HG02588 (cell line): ENCODE measurements at regions not wholly inside any gene's neighbourhood (a gene's known extent, or its start where the extent isn't known, plus 50 kb on each side); places are given as distances from the start of the nearest gene placed in this dataset.

Experiments
- ATAC-seq: cut with Tn5 transposase; IDR thresholded peaks from one replicate; pipeline ENCODE4 v1.9.1; 2021; ENCODE audit warnings: mild to moderate bottlenecking, moderate library complexity; ENCODE audit not compliant: unreplicated experiment

DNA sequence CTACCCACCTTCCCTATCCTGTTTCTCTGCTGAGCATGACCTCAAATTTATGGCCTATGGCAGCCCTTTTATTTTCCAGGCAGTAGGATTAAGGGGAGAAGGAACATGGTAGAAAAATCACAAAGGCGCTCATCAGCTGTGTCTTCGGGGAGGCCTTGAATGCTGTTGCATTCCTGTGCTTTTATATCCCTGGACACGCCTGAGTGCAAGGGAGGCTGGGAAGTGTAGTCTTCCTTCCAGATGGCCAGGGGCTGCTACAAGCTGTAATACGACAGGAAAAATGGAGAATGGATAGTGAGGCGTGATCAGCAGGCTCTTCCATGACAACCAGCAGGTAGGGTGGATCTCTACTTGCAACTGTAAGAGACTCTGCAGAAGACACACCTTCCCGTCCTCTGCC, 210.9 kb upstream of the GGTLC1 start:
- no peak for ATAC-seq

DNA sequence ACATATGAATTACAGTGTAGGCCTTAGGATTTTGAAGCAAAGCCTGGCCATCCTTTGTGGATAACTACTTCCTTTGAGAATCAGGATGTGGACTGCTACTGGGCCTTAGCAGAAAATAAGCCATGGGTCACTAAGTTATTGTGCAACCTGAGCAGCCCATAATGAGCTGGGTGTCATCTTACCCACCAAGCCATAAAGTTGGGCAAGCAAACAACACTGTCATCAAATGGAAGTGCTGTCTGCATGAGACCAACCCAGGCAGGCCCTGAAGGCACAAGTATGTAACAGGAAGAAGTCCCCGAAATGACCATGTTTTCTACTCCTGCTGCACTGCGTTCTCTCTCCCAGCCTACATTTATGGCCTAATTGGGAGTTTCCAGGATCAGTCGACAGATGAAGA, 205.6 kb upstream of the GGTLC1 start:
- no peak for ATAC-seq

GRCh38 chr20:24190905-24191304, 202.3 kb upstream of the GGTLC1 start:
- no peak for ATAC-seq

GRCh38 chr20:24185791-24186190, 197.2 kb upstream of the GGTLC1 start:
- ATAC-seq, result no peak

GRCh38 chr20:24181151-24181550, 192.6 kb upstream of the GGTLC1 start:
- no peak for ATAC-seq

GRCh38 chr20:24169256-24169655, 180.7 kb upstream of the GGTLC1 start:
- no peak for ATAC-seq

DNA sequence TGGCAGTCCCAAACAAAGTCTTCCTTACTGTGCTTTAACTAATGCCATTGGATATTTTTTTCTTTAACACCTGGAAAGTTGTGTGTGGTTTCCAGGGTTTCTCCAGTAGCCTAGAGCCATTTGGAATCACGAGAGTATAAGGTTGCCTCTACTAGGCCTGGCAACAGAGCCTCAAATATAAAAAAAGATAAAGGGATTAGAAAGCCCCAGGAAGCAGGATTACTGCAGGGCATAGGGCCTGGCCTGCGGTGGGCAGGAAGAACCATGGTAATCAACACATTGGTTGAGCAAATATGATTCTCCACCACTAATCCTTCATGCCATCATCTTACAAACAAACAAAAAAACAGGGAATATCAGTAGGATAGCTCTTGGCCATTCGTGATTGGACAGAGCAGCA, 177.8 kb upstream of the GGTLC1 start:
- ATAC-seq, result no peak

DNA sequence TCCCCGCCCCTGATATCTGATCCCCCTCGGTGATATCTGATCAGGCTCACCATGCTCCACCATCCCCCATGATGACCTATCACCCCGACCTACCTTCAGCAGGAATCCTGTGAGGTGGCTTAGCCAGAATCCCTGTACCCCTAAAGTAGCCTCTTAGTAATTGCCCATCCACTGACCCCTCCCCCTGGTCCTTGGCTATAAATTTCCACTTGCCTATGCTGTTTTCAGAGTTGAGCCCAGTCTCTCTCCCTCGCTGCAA, 177.5 kb upstream of the GGTLC1 start:
- ATAC-seq, result no peak

GRCh38 chr20:24165301-24166122, 176.9 kb upstream of the GGTLC1 start:
- no peak for ATAC-seq

- ATAC-seq, result no peak
Observed at GRCh38 chr20:24164360-24164759, 175.8 kb upstream of the GGTLC1 start.

GRCh38 chr20:24163506-24163905, 174.9 kb upstream of the GGTLC1 start:
- ATAC-seq, result no peak

DNA sequence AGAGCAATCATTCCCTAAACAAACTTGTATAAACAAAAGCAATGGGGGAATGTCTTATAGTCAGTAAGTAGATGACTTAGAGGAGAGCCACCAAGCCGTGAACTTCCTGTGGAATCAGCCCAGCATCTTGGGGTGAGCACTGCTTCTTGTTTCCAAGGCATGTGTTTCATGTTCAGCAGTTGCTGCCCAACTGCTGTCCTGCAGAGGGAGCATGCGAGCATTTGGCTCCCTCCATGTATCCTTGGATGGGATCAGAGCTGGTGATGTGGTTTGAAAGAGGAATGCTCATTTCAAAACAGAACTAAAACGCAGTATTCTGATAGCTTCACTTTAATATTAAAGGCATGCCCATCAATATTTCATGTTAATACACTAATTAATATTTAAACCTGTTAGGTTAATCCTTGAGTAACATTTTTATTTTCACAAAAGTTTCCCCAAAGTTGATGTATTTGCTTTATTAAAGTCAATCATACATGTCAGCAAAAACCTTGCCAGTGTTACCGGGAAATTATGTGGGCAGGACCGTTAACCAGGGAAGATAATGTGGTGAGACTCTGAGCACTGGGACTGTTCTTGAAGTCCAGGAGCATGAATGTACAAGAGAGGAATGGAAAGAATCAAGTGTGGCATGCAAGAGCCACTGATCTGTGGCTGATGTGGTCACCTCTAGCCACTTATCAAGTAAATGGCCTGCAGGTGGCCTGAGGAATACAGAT, 172.1 kb upstream of the GGTLC1 start:
- no peak for ATAC-seq

GRCh38 chr20:24158281-24158680, 169.7 kb upstream of the GGTLC1 start:
- no peak for ATAC-seq

DNA sequence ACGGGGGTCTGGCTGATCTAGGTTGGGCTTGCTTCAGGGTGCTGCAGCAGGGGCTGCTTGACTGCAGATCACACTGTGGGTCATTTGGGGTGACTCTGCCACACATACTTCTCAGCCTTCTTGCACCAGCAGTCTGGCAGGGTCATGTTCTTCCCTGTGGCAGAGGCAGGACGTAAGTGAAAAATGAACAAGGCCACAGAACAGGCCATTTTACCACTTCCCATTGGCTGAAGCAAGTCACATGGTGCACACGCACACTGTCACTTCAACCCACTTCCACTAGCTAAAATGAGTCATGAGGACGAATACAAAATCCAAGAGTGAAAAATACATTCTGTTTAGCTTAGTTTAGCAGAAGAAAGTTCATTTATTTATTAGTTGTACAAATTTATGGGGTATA, 168.6 kb upstream of the GGTLC1 start:
- ATAC-seq, result no peak

- ATAC-seq, result no peak
Observed at GRCh38 chr20:24153101-24154040, 164.8 kb upstream of the GGTLC1 start.

DNA sequence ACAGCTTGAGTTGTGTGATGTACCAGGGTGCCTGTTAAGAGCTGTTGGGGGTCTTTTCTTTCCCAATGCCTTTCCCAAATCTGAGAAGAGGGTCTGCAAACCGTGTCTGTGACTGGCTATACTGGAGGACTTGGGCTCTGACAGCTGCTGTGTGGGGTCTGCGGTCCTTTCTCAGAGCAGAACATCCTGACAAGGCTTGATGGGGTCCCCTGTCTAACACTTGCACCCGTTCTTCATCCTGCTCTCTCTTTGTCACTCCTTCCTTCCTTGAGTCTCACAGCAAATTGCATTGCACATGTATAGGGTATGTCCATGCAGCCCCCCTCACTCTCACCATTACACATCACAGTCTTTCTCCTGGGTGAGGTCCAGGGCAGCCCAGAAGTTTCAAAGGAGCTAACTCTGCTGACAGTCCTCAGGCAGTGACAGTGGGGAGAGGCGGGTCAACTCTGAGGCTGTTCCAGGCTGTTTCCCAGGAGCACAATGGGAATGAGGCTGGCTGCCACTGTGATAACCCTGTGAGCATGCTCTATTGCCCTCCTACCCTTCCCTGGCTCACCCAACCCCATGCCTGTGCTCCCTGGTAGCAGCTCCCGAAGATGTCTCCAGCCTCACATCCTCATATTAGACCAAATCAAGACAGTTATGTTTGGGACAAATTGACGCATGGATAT, 163.2 kb upstream of the GGTLC1 start:
- ATAC-seq, result no peak

DNA sequence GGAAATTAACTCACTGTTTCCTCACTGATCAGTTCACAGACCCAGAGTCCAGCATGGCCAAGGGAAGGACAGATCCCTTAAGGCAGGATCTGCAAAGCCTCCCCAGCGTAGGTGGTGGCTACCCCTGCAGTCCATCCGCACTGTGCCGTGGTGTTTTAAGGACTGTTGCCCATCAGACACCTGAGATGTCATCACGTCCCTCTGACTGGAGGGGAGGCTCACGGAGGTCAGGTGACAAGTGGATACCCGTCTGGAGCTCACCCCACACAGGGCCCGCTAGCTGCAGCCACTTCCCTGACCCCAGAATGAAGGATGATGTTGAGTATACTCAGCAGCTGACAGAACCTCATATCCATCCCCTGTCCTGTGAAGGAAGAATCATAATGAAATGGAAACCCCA, 161.8 kb upstream of the GGTLC1 start:
- ATAC-seq, result no peak

DNA sequence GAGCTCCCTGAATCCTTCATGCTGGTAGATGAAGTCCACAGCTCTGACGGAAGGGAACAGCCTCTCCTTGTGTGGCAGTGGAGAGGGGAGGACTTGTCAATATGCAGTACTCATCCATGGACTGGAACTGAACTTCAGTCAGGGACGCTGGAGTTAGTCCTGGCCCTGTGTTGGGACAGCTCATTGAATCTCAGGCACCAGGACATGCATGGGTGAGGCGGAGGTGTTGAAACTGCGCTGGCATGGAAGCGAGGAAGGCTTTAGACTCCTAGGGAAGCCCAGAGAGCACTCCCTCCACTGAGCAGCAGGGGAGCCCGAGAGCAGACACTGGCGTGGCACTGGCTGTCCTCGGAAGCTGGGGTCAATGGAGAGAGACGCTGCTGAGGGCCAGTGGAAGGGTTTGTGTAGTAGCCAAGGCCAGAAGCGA, 161.3 kb upstream of the GGTLC1 start:
- no peak for ATAC-seq

- ATAC-seq, result no peak
Observed at GRCh38 chr20:24149175-24149574, 160.6 kb upstream of the GGTLC1 start.

GRCh38 chr20:24148372-24148771, 159.8 kb upstream of the GGTLC1 start:
- peak; percentile 73 for ATAC-seq

- no peak for ATAC-seq
Observed at GRCh38 chr20:24147961-24148360, 159.4 kb upstream of the GGTLC1 start.
